ENCODE measurements at regions not wholly inside any gene's neighbourhood (a gene's known extent, or its start where the extent isn't known, plus 50 kb on each side); places are given as distances from the start of the nearest gene placed in this dataset.
A peak's percentile ranks its signal among the peaks of the same experiment; 100 is the strongest.

DNA sequence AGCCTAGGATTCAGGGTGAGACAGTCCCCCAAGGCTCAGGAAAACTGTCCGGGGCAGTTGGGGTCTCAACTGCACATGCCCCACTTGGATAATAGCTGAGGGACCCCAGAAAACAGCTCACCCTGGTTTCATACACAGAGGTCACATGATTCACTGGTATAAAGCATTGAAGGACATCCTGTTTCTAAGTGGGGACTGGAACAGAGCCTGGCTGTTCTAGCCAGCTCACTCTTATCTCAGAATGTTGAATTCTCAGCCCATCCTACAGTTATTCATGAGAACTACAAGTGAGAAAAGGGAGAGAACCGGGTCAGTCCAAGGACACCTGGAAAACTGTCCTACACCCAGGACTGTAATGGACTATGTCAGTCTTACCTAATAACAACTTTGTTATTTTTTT, 170.9 kb downstream of the FGF1 start:
- no peaks in the 10 kb centered on the region for H3K36me3 ChIP-seq
- H3K4me3 ChIP-seq: no peak overlapping the region
- DNase-seq (ENCODE audit: low spot score): no peak
- H3K9me3 ChIP-seq: peaks cover 0 to 4% of the 10 kb centered on the region in 2 donors
- peaks cover 0 to 14% of the 10 kb centered on the region in 2 donors for H3K4me1 ChIP-seq
- no peaks in the 10 kb centered on the region for H3K27me3 ChIP-seq
- no peak overlapping the region for H3K27ac ChIP-seq
- TF ChIP-seq, protein P1, sequence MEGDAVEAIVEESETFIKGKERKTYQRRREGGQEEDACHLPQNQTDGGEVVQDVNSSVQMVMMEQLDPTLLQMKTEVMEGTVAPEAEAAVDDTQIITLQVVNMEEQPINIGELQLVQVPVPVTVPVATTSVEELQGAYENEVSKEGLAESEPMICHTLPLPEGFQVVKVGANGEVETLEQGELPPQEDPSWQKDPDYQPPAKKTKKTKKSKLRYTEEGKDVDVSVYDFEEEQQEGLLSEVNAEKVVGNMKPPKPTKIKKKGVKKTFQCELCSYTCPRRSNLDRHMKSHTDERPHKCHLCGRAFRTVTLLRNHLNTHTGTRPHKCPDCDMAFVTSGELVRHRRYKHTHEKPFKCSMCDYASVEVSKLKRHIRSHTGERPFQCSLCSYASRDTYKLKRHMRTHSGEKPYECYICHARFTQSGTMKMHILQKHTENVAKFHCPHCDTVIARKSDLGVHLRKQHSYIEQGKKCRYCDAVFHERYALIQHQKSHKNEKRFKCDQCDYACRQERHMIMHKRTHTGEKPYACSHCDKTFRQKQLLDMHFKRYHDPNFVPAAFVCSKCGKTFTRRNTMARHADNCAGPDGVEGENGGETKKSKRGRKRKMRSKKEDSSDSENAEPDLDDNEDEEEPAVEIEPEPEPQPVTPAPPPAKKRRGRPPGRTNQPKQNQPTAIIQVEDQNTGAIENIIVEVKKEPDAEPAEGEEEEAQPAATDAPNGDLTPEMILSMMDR (IDR thresholded peaks at IDR 0.05): no peak

DNA sequence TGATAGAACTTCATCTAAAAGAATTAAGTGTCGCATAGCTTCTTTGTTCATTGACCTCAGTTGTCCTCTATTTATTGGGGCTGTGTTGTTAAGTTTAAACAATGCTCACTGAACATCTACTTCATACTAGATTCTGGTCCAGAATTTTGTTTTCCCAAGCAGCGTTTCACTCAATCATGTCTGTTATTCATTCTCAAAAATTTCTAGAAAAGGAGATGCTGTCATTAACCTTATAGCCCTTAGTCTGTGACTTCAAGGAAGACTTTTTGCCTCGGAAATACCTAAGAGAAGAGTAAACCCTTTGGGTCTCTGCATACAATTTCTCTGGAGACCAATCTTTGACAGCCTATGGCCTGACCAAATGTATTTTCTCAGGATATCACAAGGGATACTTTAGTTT, 171.7 kb downstream of the FGF1 start:
- Histone ChIP-seq H3K27ac (no peak overlapping the region), H3K27me3 (no peaks in the 10 kb centered on the region), H3K9me3 (peaks cover 0 to 4% of the 10 kb centered on the region in 2 donors), H3K4me3 (no peak overlapping the region), H3K4me1 (peaks cover 0 to 14% of the 10 kb centered on the region in 2 donors), H3K36me3 (no peaks in the 10 kb centered on the region)
- no peak for DNase-seq (ENCODE audit: low spot score)
- TF ChIP-seq, protein P1 (IDR thresholded peaks at IDR 0.05): no peak

DNA sequence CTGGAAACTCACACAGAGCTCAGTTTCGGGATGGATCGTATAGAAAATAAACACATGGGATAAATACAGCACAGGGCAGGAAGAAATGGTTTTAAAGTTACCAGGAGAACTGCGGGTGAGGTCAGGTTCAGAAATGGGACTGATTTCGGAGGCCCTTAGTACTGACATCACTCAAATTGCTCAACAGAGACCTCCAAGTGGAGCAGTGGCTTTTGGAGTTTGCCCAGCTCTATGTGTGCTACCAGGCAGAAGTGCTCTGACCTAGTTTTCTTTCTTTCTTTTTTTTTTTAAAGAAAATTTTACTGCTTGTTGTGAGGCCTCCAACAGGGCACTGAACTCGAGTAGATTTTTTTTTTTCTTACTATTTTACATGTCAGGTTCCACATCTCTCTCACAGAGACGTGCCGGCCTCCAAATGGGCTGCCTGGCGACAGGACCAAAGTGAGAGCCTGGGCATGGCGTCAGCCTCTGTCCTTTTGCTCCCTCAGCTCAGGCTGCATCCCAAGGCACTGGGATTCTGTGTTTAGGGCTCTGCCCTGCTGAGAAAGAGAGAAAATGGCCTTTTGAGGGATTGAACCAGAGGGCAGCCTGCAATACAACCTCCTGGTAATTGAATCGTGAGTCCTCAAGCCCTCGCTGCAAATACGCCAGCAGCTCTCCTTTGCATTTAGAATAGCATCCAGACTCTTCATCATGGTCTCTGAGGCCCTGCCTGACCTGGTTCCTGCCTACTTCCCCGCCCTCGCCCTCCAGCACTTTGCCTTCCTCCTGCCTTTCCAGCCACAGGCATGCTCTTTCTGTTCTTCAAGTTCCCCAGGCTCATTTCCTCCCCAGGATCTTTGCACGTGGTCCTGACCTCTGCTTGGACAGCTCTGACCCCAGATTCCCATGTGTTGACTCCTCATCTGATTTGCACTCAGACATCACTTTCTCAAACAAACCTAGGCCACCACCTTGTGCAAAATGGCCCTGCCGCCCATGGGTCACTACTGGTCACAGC, 173.5 kb downstream of the FGF1 start:
- TF ChIP-seq, protein P1 (IDR thresholded peaks at IDR 0.05): no peak
- H3K27ac ChIP-seq: peak overlapping the region; percentile 36 to 72
- DNase-seq (ENCODE audit: low spot score): no peak
- peaks cover 0 to 21% of the 10 kb centered on the region in 2 donors for H3K4me1 ChIP-seq
- no peaks in the 10 kb centered on the region for H3K36me3 ChIP-seq
- H3K27me3 ChIP-seq: no peaks in the 10 kb centered on the region
- H3K4me3 ChIP-seq: no peak overlapping the region
- peaks cover 0 to 4% of the 10 kb centered on the region in 2 donors for H3K9me3 ChIP-seq

DNA sequence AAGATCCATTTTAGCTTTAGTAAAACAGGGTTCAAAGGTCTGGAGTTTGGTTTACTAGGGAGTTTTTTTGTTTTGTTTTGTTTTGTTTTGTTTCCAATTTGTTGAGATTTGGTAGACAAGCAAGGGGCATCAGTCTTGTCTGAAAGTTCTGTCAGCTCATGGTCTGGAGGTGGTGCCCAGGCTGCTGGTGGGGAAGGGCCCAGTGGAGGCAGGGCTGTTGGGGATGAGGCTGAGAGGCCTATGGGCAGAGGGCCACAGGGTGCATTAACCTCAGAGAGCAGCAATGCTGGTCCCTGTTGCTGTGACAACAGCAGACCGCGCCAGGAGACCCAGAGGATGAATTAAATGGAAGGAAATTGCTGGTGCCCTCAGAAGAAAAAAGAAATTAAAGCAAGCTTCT, 174.5 kb downstream of the FGF1 start:
- Histone ChIP-seq H3K27ac (peak overlapping the region in 1 of 2 donors; percentile 72), H3K4me1 (peaks cover 0 to 21% of the 10 kb centered on the region in 2 donors), H3K27me3 (no peaks in the 10 kb centered on the region), H3K9me3 (no peaks in the 10 kb centered on the region), H3K4me3 (no peak overlapping the region), H3K36me3 (no peaks in the 10 kb centered on the region)
- no peak for DNase-seq (ENCODE audit: low spot score)
- TF ChIP-seq, protein P1 (IDR thresholded peaks at IDR 0.05): no peak

DNA sequence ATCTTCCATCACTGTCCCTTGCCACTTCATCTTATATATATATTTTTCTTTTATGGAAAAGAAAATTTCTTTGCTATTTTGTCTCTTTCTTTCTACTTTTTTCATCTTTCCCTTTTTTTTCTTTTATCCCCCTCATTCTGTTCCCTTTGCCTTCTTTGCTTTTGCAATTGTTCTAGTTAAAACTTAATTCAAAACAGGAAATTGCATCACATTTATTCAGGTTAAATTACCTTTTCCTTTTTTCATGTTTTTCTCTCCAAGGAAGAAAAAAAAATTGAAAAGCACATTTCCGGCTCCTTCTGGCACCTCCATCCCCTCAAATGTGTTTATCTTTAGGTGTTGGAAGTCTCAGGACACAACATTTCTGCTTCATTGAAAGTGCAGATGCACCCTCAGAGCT, 176.9 kb downstream of the FGF1 start:
- Histone ChIP-seq H3K27ac (no peak overlapping the region), H3K36me3 (no peaks in the 10 kb centered on the region), H3K27me3 (no peaks in the 10 kb centered on the region), H3K4me3 (no peak overlapping the region), H3K4me1 (peaks cover 0 to 21% of the 10 kb centered on the region in 2 donors), H3K9me3 (no peaks in the 10 kb centered on the region)
- no peak for DNase-seq (ENCODE audit: low spot score)
- TF ChIP-seq, protein P1 (IDR thresholded peaks at IDR 0.05): no peak
